IPS-18c (cell line): ENCODE measurements at regions not wholly inside any gene's neighbourhood (a gene's known extent, or its start where the extent isn't known, plus 50 kb on each side); places are given as distances from the start of the nearest gene placed in this dataset.

Experiments
- H3K4me3 ChIP-seq: 2 replicates; pipeline ENCODE4 v1.7.0; 2013; ENCODE audit warnings: low read depth, mild to moderate bottlenecking, low read length, moderate library complexity; ENCODE audit not compliant: insufficient read depth
- H3K9me3 ChIP-seq: one replicate; pipeline ENCODE4 v1.6.1; 2013; ENCODE audit warnings: mild to moderate bottlenecking, low read length, moderate library complexity; ENCODE audit not compliant: control insufficient read depth, insufficient read depth

- no peak overlapping the region for H3K4me3 ChIP-seq
- no peaks in the 10 kb centered on the region for H3K9me3 ChIP-seq
These were observed 482.7 kb downstream of the CCSER2 start for GRCh38 chr10:84811113-84811512.

GRCh38 chr10:84818961-84819360 lies 490.6 kb downstream of the CCSER2 start:
- H3K4me3 ChIP-seq: no peak overlapping the region

GRCh38 chr10:84820120-84820519 lies 491.7 kb downstream of the CCSER2 start:
- H3K9me3 ChIP-seq: no peaks in the 10 kb centered on the region
- no peak overlapping the region for H3K4me3 ChIP-seq

More at GRCh38 chr10:84818961-84819360, 490.6 kb downstream of the CCSER2 start:
- H3K9me3 ChIP-seq: no peaks in the 10 kb centered on the region

GRCh38 chr10:84820596-84820995 lies 492.2 kb downstream of the CCSER2 start:
- Histone ChIP-seq H3K4me3 (no peak overlapping the region), H3K9me3 (no peaks in the 10 kb centered on the region)

GRCh38 chr10:84822931-84823630 lies 494.7 kb downstream of the CCSER2 start:
- no peak overlapping the region for H3K4me3 ChIP-seq
- H3K9me3 ChIP-seq: no peaks in the 10 kb centered on the region

GRCh38 chr10:84824525-84824924 lies 496.1 kb downstream of the CCSER2 start:
- Histone ChIP-seq H3K9me3 (no peaks in the 10 kb centered on the region), H3K4me3 (no peak overlapping the region)

- Histone ChIP-seq H3K4me3 (no peak overlapping the region), H3K9me3 (no peaks in the 10 kb centered on the region)
These were observed 496.9 kb downstream of the CCSER2 start for GRCh38 chr10:84825330-84825729.

- Histone ChIP-seq H3K4me3 (no peak overlapping the region), H3K9me3 (no peaks in the 10 kb centered on the region)
These were observed 498.3 kb downstream of the CCSER2 start for GRCh38 chr10:84826704-84827103.

- no peak overlapping the region for H3K4me3 ChIP-seq
- no peaks in the 10 kb centered on the region for H3K9me3 ChIP-seq
These were observed 500.7 kb downstream of the CCSER2 start for GRCh38 chr10:84829131-84829530.

- Histone ChIP-seq H3K4me3 (no peak overlapping the region), H3K9me3 (no peaks in the 10 kb centered on the region)
These were observed 508.8 kb downstream of the CCSER2 start for GRCh38 chr10:84837041-84837812.

GRCh38 chr10:84837877-84838276 lies 509.5 kb downstream of the CCSER2 start:
- Histone ChIP-seq H3K9me3 (no peaks in the 10 kb centered on the region), H3K4me3 (no peak overlapping the region)

GRCh38 chr10:84838851-84839250 lies 510.5 kb downstream of the CCSER2 start:
- no peak overlapping the region for H3K4me3 ChIP-seq
- no peaks in the 10 kb centered on the region for H3K9me3 ChIP-seq

- Histone ChIP-seq H3K9me3 (no peaks in the 10 kb centered on the region), H3K4me3 (no peak overlapping the region)
These were observed 514.2 kb downstream of the CCSER2 start for GRCh38 chr10:84842593-84842992.

GRCh38 chr10:84844461-84844860 lies 516.1 kb downstream of the CCSER2 start:
- no peak overlapping the region for H3K4me3 ChIP-seq
- H3K9me3 ChIP-seq: no peaks in the 10 kb centered on the region

GRCh38 chr10:84845628-84846261 lies 517.4 kb downstream of the CCSER2 start:
- Histone ChIP-seq H3K9me3 (no peaks in the 10 kb centered on the region), H3K4me3 (no peak overlapping the region)

GRCh38 chr10:84846658-84847316 lies 518.4 kb downstream of the CCSER2 start:
- no peaks in the 10 kb centered on the region for H3K9me3 ChIP-seq
- no peak overlapping the region for H3K4me3 ChIP-seq

GRCh38 chr10:84848967-84849366 lies 520.6 kb downstream of the CCSER2 start:
- H3K9me3 ChIP-seq: no peaks in the 10 kb centered on the region
- H3K4me3 ChIP-seq: no peak overlapping the region

GRCh38 chr10:84850826-84851225 lies 522.4 kb downstream of the CCSER2 start:
- H3K9me3 ChIP-seq: no peaks in the 10 kb centered on the region
- no peak overlapping the region for H3K4me3 ChIP-seq
